Mesendoderm (in vitro differentiated cells): ENCODE measurements at regions not wholly inside any gene's neighbourhood (a gene's known extent, or its start where the extent isn't known, plus 50 kb on each side); places are given as distances from the start of the nearest gene placed in this dataset.
"Not testable (repeated sequence)": the region's sequence is repeated elsewhere in the genome, so short reads cannot be mapped to it uniquely, and the experiment has no call there.

Experiments
- DNase-seq: peaks from one replicate; pipeline ENCODE4 v3.0.0; 2013
- H2AK5ac ChIP-seq: 2 replicates; pipeline ENCODE4 v1.6.1; 2013; ENCODE audit warnings: low read length, inconsistent platforms
- H2BK120ac ChIP-seq: 2 replicates; pipeline ENCODE4 v1.6.1; 2013; ENCODE audit warnings: low read depth, mild to moderate bottlenecking, low read length, moderate library complexity, mixed read lengths
- H2BK15ac ChIP-seq: replicated peaks from 2 replicates; pipeline ENCODE4 v1.6.1; 2013; ENCODE audit warnings: low read depth, mild to moderate bottlenecking, moderate library complexity
- H2BK5ac ChIP-seq: 2 replicates; pipeline ENCODE4 v1.6.1; 2013; ENCODE audit warnings: low read length, inconsistent platforms
- H3K18ac ChIP-seq: 2 replicates; pipeline ENCODE4 v1.6.1; 2013; ENCODE audit warnings: mild to moderate bottlenecking, low read length, mixed read lengths
- H3K23ac ChIP-seq: one replicate; pipeline ENCODE4 v1.6.1; 2013; ENCODE audit warnings: low read length
- H3K27ac ChIP-seq: 2 replicates; pipeline ENCODE4 v1.5.1; 2013; ENCODE audit warnings: low read depth, mild to moderate bottlenecking, inconsistent platforms, low read length, moderate library complexity
- H3K27me3 ChIP-seq: 2 replicates; pipeline ENCODE4 v1.6.1; 2013; ENCODE audit warnings: low read length, control low read depth, mild to moderate bottlenecking, inconsistent platforms; ENCODE audit not compliant: insufficient read depth, poor library complexity
- H3K36me3 ChIP-seq: 2 replicates; pipeline ENCODE4 v1.6.1; 2013; ENCODE audit warnings: low read length, inconsistent platforms; ENCODE audit not compliant: control insufficient read depth, insufficient read depth
- H3K4ac ChIP-seq: one replicate; pipeline ENCODE4 v1.6.1; 2013; ENCODE audit warnings: low read depth, mild to moderate bottlenecking, low read length, moderate library complexity
- H3K4me1 ChIP-seq: 2 replicates; pipeline ENCODE4 v1.6.1; 2013; ENCODE audit warnings: low read depth, low read length, inconsistent platforms; ENCODE audit not compliant: control insufficient read depth
- H3K4me2 ChIP-seq: 2 replicates; pipeline ENCODE4 v1.6.1; 2013; ENCODE audit warnings: low read length
- H3K4me3 ChIP-seq: 2 replicates; pipeline ENCODE4 v1.5.1; 2013; ENCODE audit warnings: mild to moderate bottlenecking, low read length
- H3K56ac ChIP-seq: one replicate; pipeline ENCODE4 v1.6.1; 2013; ENCODE audit warnings: low read length
- H3K79me1 ChIP-seq: 2 replicates; pipeline ENCODE4 v1.6.1; 2013; ENCODE audit warnings: low read length, inconsistent platforms
- H3K79me2 ChIP-seq: 2 replicates; pipeline ENCODE4 v1.6.1; 2013; ENCODE audit warnings: mild to moderate bottlenecking, low read length; ENCODE audit not compliant: control insufficient read depth, insufficient read depth
- H3K9ac ChIP-seq: 2 replicates; pipeline ENCODE4 v1.6.1; 2013; ENCODE audit warnings: low read length, inconsistent platforms
- H4K5ac ChIP-seq: one replicate; pipeline ENCODE4 v1.6.1; 2013; ENCODE audit warnings: low read length
- H4K8ac ChIP-seq: one replicate; pipeline ENCODE4 v1.6.1; 2013; ENCODE audit warnings: low read depth, mild to moderate bottlenecking, control low read depth, low read length, moderate library complexity
- WGBS: extraction: QIAGEN DNeasy Blood & Tissue Kit; methylation state at CpG from one replicate; pipeline ENCODE4 v1.1.7; 2013; ENCODE audit warnings: low lambda C conversion rate, missing lambda C conversion rate; ENCODE audit not compliant: insufficient coverage; ENCODE audit errors: extremely low coverage; 5-methylcytosine and 5-hydroxymethylcytosine counted together

- Histone ChIP-seq H2AK5ac (no peak overlapping the region), H3K79me1 (no peaks in the 10 kb centered on the region), H4K8ac (no peak overlapping the region), H2BK15ac (no peak overlapping the region), H3K9ac (no peak overlapping the region), H3K4me1 (no peaks in the 10 kb centered on the region), H3K27me3 (no peaks in the 10 kb centered on the region), H3K4ac (no peak overlapping the region), H3K56ac (no peak overlapping the region), H3K79me2 (no peaks in the 10 kb centered on the region), H2BK120ac (no peak overlapping the region), H3K23ac (no peak overlapping the region), H3K36me3 (no peaks in the 10 kb centered on the region), H3K4me2 (no peak overlapping the region), H3K18ac (no peak overlapping the region), H4K5ac (no peak overlapping the region), H3K4me3 (no peak overlapping the region), H3K27ac (no peak overlapping the region), H2BK5ac (no peak overlapping the region)
- DNase-seq, result peak; percentile 59
- 100% methylated on average over 1 of the region's 5 CpGs for WGBS
These were observed 123.9 kb downstream of the CTNND1 start for GRCh38 chr11:57885298-57886050.

- H3K56ac ChIP-seq, result no peak overlapping the region
- no peak overlapping the region for H2BK5ac ChIP-seq
- H4K5ac ChIP-seq, result no peak overlapping the region
- H3K4me3 ChIP-seq, result no peak overlapping the region
- no peak overlapping the region for H3K27ac ChIP-seq
- no peaks in the 10 kb centered on the region for H3K27me3 ChIP-seq
- H3K79me2 ChIP-seq, result no peaks in the 10 kb centered on the region
- no peak overlapping the region for H3K4me2 ChIP-seq
- no peak overlapping the region for H2BK120ac ChIP-seq
- H3K9ac ChIP-seq, result no peak overlapping the region
- no peak overlapping the region for H2AK5ac ChIP-seq
- no peak overlapping the region for H2BK15ac ChIP-seq
- H3K23ac ChIP-seq, result no peak overlapping the region
- no CpG with 5 or more reads among the region's 3 CpGs for WGBS
- no peak for DNase-seq
- no peaks in the 10 kb centered on the region for H3K4me1 ChIP-seq
- no peak overlapping the region for H3K18ac ChIP-seq
- H3K79me1 ChIP-seq, result no peaks in the 10 kb centered on the region
- no peak overlapping the region for H4K8ac ChIP-seq
- H3K36me3 ChIP-seq, result no peaks in the 10 kb centered on the region
- no peak overlapping the region for H3K4ac ChIP-seq
These were observed 126.8 kb downstream of the CTNND1 start for GRCh38 chr11:57888386-57888785.

GRCh38 chr11:57890521-57890920 is 128.9 kb downstream of the CTNND1 start:
- no peaks in the 10 kb centered on the region for H3K79me1 ChIP-seq
- no peak overlapping the region for H3K56ac ChIP-seq
- no peak overlapping the region for H3K27ac ChIP-seq
- H3K9ac ChIP-seq, result no peak overlapping the region
- H3K18ac ChIP-seq, result no peak overlapping the region
- H4K8ac ChIP-seq, result no peak overlapping the region
- H3K4me3 ChIP-seq, result no peak overlapping the region
- no peak overlapping the region for H4K5ac ChIP-seq
- no peak overlapping the region for H3K23ac ChIP-seq
- H2BK120ac ChIP-seq, result no peak overlapping the region
- DNase-seq, result no peak
- no peaks in the 10 kb centered on the region for H3K36me3 ChIP-seq
- no peak overlapping the region for H2BK15ac ChIP-seq
- no peaks in the 10 kb centered on the region for H3K27me3 ChIP-seq
- H2BK5ac ChIP-seq, result no peak overlapping the region
- no peaks in the 10 kb centered on the region for H3K79me2 ChIP-seq
- no peak overlapping the region for H3K4ac ChIP-seq
- no peak overlapping the region for H3K4me2 ChIP-seq
- no CpG with 5 or more reads among the region's 1 CpG for whole genome bisulfite sequencing
- no peak overlapping the region for H2AK5ac ChIP-seq
- H3K4me1 ChIP-seq, result no peaks in the 10 kb centered on the region

- not testable (repeated sequence) for H3K4me2 ChIP-seq, H3K27ac ChIP-seq, H3K23ac ChIP-seq, H3K56ac ChIP-seq, H3K79me1 ChIP-seq, DNase-seq, H4K5ac ChIP-seq, H3K36me3 ChIP-seq, H2BK15ac ChIP-seq, H3K9ac ChIP-seq, H4K8ac ChIP-seq, H3K4me1 ChIP-seq, H2BK120ac ChIP-seq, H3K79me2 ChIP-seq, H3K4me3 ChIP-seq, H2AK5ac ChIP-seq, H2BK5ac ChIP-seq, H3K4ac ChIP-seq, H3K18ac ChIP-seq, H3K27me3 ChIP-seq
- no CpG with 5 or more reads among the region's 2 CpGs for WGBS
These were observed 130.5 kb upstream of the OR9Q1 start for GRCh38 chr11:57893200-57893599.

- WGBS, result no CpG with 5 or more reads among the region's 4 CpGs
- Histone ChIP-seq H2AK5ac (no peak overlapping the region), H3K23ac (no peak overlapping the region), H2BK5ac (no peak overlapping the region), H3K27me3 (no peaks in the 10 kb centered on the region), H3K27ac (no peak overlapping the region), H2BK15ac (no peak overlapping the region), H4K8ac (no peak overlapping the region), H3K36me3 (no peaks in the 10 kb centered on the region), H3K18ac (no peak overlapping the region), H3K79me1 (no peaks in the 10 kb centered on the region), H3K4me1 (peaks cover 4% of the 10 kb centered on the region), H4K5ac (no peak overlapping the region), H2BK120ac (no peak overlapping the region), H3K79me2 (no peaks in the 10 kb centered on the region), H3K4me2 (no peak overlapping the region), H3K4ac (no peak overlapping the region), H3K4me3 (no peak overlapping the region), H3K9ac (no peak overlapping the region), H3K56ac (no peak overlapping the region)
- no peak for DNase-seq
These were observed 127.1 kb upstream of the OR9Q1 start for GRCh38 chr11:57896361-57897145.
